ENCODE measurements at regions not wholly inside any gene's neighbourhood (a gene's known extent, or its start where the extent isn't known, plus 50 kb on each side); places are given as distances from the start of the nearest gene placed in this dataset.
"Not testable (repeated sequence)": the region's sequence is repeated elsewhere in the genome, so short reads cannot be mapped to it uniquely, and the experiment has no call there.

DNA sequence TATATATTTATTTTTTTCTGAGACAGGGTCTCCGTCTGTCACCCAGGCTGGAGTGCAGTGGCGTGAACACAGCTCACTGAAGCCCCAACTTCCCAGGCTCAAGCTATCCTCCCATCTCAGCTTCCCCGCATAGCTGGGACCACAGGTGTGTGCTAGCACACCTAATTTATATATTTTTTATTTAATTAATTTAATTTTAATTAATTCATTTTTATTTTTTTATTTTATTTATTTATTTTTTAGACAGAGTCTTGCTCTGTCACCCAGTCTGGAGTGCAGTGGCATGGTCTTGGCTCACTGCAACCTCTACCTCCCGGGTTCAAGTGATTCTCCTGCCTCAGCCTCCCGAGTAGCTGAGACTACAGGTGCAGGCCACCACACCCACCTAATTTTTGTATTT lies 86.9 kb upstream of the CLINT1 start:
- not testable (repeated sequence) for TF ChIP-seq POLR2AphosphoS5 (IDR thresholded peaks at IDR 0.05)
- TF ChIP-seq, protein P1, sequence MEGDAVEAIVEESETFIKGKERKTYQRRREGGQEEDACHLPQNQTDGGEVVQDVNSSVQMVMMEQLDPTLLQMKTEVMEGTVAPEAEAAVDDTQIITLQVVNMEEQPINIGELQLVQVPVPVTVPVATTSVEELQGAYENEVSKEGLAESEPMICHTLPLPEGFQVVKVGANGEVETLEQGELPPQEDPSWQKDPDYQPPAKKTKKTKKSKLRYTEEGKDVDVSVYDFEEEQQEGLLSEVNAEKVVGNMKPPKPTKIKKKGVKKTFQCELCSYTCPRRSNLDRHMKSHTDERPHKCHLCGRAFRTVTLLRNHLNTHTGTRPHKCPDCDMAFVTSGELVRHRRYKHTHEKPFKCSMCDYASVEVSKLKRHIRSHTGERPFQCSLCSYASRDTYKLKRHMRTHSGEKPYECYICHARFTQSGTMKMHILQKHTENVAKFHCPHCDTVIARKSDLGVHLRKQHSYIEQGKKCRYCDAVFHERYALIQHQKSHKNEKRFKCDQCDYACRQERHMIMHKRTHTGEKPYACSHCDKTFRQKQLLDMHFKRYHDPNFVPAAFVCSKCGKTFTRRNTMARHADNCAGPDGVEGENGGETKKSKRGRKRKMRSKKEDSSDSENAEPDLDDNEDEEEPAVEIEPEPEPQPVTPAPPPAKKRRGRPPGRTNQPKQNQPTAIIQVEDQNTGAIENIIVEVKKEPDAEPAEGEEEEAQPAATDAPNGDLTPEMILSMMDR (IDR thresholded peaks at IDR 0.05) = not testable (repeated sequence)
